Endothelial cell of umbilical vein (primary cell): ENCODE measurements at regions not wholly inside any gene's neighbourhood (a gene's known extent, or its start where the extent isn't known, plus 50 kb on each side); places are given as distances from the start of the nearest gene placed in this dataset.

ENCODE experiments used
- CTCF ChIP-seq, 2 donors: IDR thresholded peaks; 1 replicate in 1 of 2; 2 replicates in 1 of 2; pipeline ENCODE4 v1.5.1; 2011; ENCODE audit warnings: low read length in 2 of 2, mild to moderate bottlenecking in 2 of 2, moderate library complexity in 2 of 2, control low read depth in 1 of 2, inconsistent platforms in 1 of 2, low read depth in 1 of 2; ENCODE audit not compliant: insufficient read depth in 1 of 2; ENCODE audit errors: extremely low read depth in 1 of 2
- EZH2 ChIP-seq: IDR thresholded peaks from 2 replicates; pipeline ENCODE4 v1.6.1; 2012; ENCODE audit warnings: borderline replicate concordance, low read depth, mild to moderate bottlenecking, moderate library complexity, low read length, inconsistent platforms; ENCODE audit not compliant: severe bottlenecking
- MAX ChIP-seq: IDR thresholded peaks from 2 replicates; pipeline ENCODE4 v1.6.1; 2011; ENCODE audit not compliant: insufficient read depth, insufficient read length
- MYC ChIP-seq: IDR thresholded peaks from one replicate; pipeline ENCODE4 v1.6.1; 2011; ENCODE audit warnings: mild to moderate bottlenecking, low read depth, low read length
- POLR2A ChIP-seq: IDR thresholded peaks from 2 replicates; pipeline ENCODE4 v1.6.1; 2012; ENCODE audit warnings: low read depth, mild to moderate bottlenecking, control low read depth, low read length

GRCh38 chr7:106462914-106463482 is 178.2 kb upstream of the NAMPT start:
- TF ChIP-seq CTCF (IDR thresholded peaks at IDR 0.05; ENCODE audit: extremely low read depth in 1 of 2, insufficient read depth in 1 of 2, low read depth in 1 of 2, low read length in 2 of 2), result no peak
- TF ChIP-seq MYC, result no peak
- no peak for TF ChIP-seq EZH2
- TF ChIP-seq MAX, result no peak
- no peak for TF ChIP-seq POLR2A
